MM.1S (cell line): ENCODE measurements at regions not wholly inside any gene's neighbourhood (a gene's known extent, or its start where the extent isn't known, plus 50 kb on each side); places are given as distances from the start of the nearest gene placed in this dataset.

ENCODE experiments used
- CTCF ChIP-seq: fragments of 300-600 bp; sonication (generic); IDR thresholded peaks from 2 replicates; pipeline ENCODE4 v1.5.1; 2016; ENCODE audit warnings: antibody characterized with exemption, low read length, mixed read lengths
- EZH2 ChIP-seq: fragments of 300-600 bp; sonication (generic); optimal IDR thresholded peaks from 2 replicates; pipeline ENCODE3; 2017; ENCODE audit warnings: low read depth, mild to moderate bottlenecking, antibody characterized with exemption, low read length, mixed read lengths

- TF ChIP-seq CTCF: no peak
- TF ChIP-seq EZH2: no peak
Observed at GRCh38 chr4:24000470-24000831, 110.6 kb upstream of the PPARGC1A start.
